Panc1 (cell line): ENCODE measurements at regions not wholly inside any gene's neighbourhood (a gene's known extent, or its start where the extent isn't known, plus 50 kb on each side); places are given as distances from the start of the nearest gene placed in this dataset.

Experiments used
- CTCF ChIP-seq: fragments of 450-650 bp; IDR thresholded peaks from 2 replicates; pipeline ENCODE4 v1.5.1; 2017; ENCODE audit warnings: mild to moderate bottlenecking
- SIN3A ChIP-seq: IDR thresholded peaks from 2 replicates; pipeline ENCODE4 v1.6.1; 2012; ENCODE audit warnings: low read depth, mild to moderate bottlenecking, low read length, moderate library complexity, borderline replicate concordance; ENCODE audit not compliant: insufficient read depth
- TCF7L2 ChIP-seq: IDR thresholded peaks from 2 replicates; pipeline ENCODE4 v1.6.1; 2011; ENCODE audit warnings: mild to moderate bottlenecking, low read depth, low read length, inconsistent platforms

GRCh38 chr2:206881708-206882410, 57.5 kb upstream of the CPO start:
- TF ChIP-seq SIN3A: no peak
- no peak for TF ChIP-seq TCF7L2
- TF ChIP-seq CTCF: no peak
